ENCODE measurements at regions not wholly inside any gene's neighbourhood (a gene's known extent, or its start where the extent isn't known, plus 50 kb on each side); places are given as distances from the start of the nearest gene placed in this dataset.

DNA sequence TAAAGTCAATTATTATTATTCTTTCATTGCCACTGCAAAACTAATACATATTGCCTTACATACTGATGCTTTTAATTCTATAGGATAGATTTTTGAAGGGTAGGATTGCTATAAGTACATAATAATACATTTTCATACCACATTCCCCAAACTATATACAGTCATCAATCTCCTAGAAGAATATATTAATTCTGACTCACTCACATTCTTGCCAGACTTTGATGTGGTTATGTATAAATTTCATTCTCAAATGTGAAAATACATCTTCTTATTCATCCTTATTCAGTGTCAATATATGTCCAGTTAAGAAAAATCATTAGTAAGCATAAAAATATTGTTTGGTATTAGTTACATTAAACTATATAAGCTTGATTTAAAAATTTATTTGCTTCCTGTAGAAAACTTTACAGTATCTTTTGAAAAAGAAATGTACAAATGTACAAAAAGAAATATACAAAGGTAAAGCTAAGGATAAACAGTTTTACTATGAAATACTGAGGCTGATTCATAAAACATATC is 458.8 kb upstream of the CNTN5 start:
- TF ChIP-seq EP300 (IDR thresholded peaks at IDR 0.05; ENCODE audit: borderline replicate concordance in 1 of 2, low read depth in 1 of 2, low read length in 1 of 2) (no peak), YY1 (IDR thresholded peaks at IDR 0.05; ENCODE audit: low read depth) (no peak), MAX (IDR thresholded peaks at IDR 0.05; ENCODE audit: low read depth) (no peak), GABPA (IDR thresholded peaks at IDR 0.05; ENCODE audit: low read depth) (no peak), CTCF (IDR thresholded peaks at IDR 0.05) (no peak)
- TF ChIP-seq, protein P1, sequence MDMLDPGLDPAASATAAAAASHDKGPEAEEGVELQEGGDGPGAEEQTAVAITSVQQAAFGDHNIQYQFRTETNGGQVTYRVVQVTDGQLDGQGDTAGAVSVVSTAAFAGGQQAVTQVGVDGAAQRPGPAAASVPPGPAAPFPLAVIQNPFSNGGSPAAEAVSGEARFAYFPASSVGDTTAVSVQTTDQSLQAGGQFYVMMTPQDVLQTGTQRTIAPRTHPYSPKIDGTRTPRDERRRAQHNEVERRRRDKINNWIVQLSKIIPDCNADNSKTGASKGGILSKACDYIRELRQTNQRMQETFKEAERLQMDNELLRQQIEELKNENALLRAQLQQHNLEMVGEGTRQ (IDR thresholded peaks at IDR 0.05; ENCODE audit: borderline replicate concordance, low read depth, low read length): no peak
- TF ChIP-seq, protein P2, sequence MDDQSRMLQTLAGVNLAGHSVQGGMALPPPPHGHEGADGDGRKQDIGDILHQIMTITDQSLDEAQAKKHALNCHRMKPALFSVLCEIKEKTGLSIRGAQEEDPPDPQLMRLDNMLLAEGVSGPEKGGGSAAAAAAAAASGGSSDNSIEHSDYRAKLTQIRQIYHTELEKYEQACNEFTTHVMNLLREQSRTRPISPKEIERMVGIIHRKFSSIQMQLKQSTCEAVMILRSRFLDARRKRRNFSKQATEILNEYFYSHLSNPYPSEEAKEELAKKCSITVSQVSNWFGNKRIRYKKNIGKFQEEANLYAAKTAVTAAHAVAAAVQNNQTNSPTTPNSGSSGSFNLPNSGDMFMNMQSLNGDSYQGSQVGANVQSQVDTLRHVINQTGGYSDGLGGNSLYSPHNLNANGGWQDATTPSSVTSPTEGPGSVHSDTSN (IDR thresholded peaks at IDR 0.05): no peak

All from SK-N-SH (cell line).